HFFc6 (cell line): ENCODE measurements at regions not wholly inside any gene's neighbourhood (a gene's known extent, or its start where the extent isn't known, plus 50 kb on each side); places are given as distances from the start of the nearest gene placed in this dataset.

Experiments used
- DNase-seq: peaks from one replicate; pipeline ENCODE4 v3.0.0-alpha.2; 2018
- H3K27ac Mint-ChIP-seq: 2 replicates; pipeline ENCODE4 v1.8.0; 2020; ENCODE audit warnings: mild to moderate bottlenecking, mixed read lengths
- H3K27me3 Mint-ChIP-seq: 2 replicates; pipeline ENCODE4 v1.8.0; 2021; ENCODE audit warnings: mild to moderate bottlenecking, moderate library complexity, mixed read lengths; ENCODE audit not compliant: insufficient read depth
- H3K36me3 Mint-ChIP-seq: 2 replicates; pipeline ENCODE4 v1.8.0; 2021; ENCODE audit warnings: low read depth, mixed read lengths
- H3K4me1 Mint-ChIP-seq: 2 replicates; pipeline ENCODE4 v1.8.0; 2020; ENCODE audit warnings: low read depth, mixed read lengths
- H3K4me3 Mint-ChIP-seq: 2 replicates; pipeline ENCODE4 v1.8.0; 2020; ENCODE audit warnings: mild to moderate bottlenecking, moderate library complexity, mixed read lengths
- H3K9me3 Mint-ChIP-seq: 2 replicates; pipeline ENCODE4 v1.8.0; 2020; ENCODE audit warnings: mild to moderate bottlenecking, mixed read lengths
- CTCF ChIP-seq: fragments of 200-600 bp; sonication (generic); IDR thresholded peaks from 2 replicates; pipeline ENCODE4 v1.5.0; 2021; ENCODE audit warnings: antibody characterized with exemption, mild to moderate bottlenecking

GRCh38 chr3:3552761-3553160 is 246.5 kb upstream of the LRRN1 start:
- no peak for DNase-seq
- no peak overlapping the region for H3K27ac Mint-ChIP-seq
- peaks cover 22% of the 10 kb centered on the region for H3K9me3 Mint-ChIP-seq
- H3K4me3 Mint-ChIP-seq = no peak overlapping the region
- no peak for TF ChIP-seq CTCF
- peaks cover 5% of the 10 kb centered on the region; the same call in 1 of the 2 replicates for H3K4me1 Mint-ChIP-seq
- H3K27me3 Mint-ChIP-seq = no peaks in the 10 kb centered on the region
- no peaks in the 10 kb centered on the region for H3K36me3 Mint-ChIP-seq

DNA sequence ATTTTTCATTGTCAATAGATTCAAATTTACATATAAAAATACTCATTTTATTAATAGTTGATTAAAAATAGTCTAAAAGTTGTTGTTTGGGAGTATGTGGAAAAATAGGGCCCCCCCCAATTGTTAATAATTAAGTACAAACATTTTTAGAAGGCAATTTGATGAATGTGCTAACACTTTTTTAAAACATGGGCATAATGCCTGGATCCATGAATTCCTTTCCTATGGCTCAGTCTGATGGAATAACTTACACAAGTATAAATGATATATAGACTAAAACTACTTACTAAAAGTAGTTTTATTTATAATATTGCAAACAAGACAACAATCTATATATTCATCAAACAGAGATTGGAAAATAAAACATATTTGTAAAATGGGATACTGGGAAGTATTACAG is 247.2 kb upstream of the LRRN1 start:
- no peaks in the 10 kb centered on the region for H3K27me3 Mint-ChIP-seq
- no peak overlapping the region for H3K27ac Mint-ChIP-seq
- no peak overlapping the region for H3K4me3 Mint-ChIP-seq
- no peak for TF ChIP-seq CTCF
- H3K9me3 Mint-ChIP-seq = peaks cover 21% of the 10 kb centered on the region
- peaks cover 5% of the 10 kb centered on the region; the same call in 1 of the 2 replicates for H3K4me1 Mint-ChIP-seq
- DNase-seq = no peak
- no peaks in the 10 kb centered on the region for H3K36me3 Mint-ChIP-seq

- DNase-seq = no peak
- H3K9me3 Mint-ChIP-seq = peaks cover 28% of the 10 kb centered on the region
- TF ChIP-seq CTCF = no peak
- H3K27me3 Mint-ChIP-seq = no peaks in the 10 kb centered on the region
- H3K27ac Mint-ChIP-seq = no peak overlapping the region
- no peaks in the 10 kb centered on the region for H3K4me1 Mint-ChIP-seq
- H3K36me3 Mint-ChIP-seq = no peaks in the 10 kb centered on the region
- H3K4me3 Mint-ChIP-seq = no peak overlapping the region
Observed at GRCh38 chr3:3545360-3545759, 253.9 kb upstream of the LRRN1 start.

DNA sequence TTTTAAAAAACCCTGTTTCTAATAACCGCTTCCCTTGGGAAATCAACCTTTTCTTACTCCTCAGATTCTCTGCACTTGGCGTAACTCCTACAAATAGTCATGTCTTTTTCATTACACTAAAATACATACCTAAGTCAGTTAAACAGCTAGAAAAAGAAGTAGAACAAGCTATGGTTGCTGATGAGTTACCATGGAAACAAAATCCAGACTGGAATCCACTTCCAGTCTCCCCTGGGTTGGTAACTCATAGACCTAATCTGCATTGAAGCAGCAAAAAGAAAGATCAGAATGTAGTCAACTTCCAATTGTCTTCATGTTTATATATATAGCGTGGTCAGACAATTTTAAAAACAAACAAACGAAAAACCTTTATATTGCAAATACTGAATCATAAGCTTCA is 260.8 kb upstream of the LRRN1 start:
- no peaks in the 10 kb centered on the region for H3K36me3 Mint-ChIP-seq
- no peak for TF ChIP-seq CTCF
- no peak for DNase-seq
- H3K9me3 Mint-ChIP-seq = peaks cover 40% of the 10 kb centered on the region
- H3K4me1 Mint-ChIP-seq = no peaks in the 10 kb centered on the region
- no peaks in the 10 kb centered on the region; the same call in 1 of the 2 replicates for H3K27me3 Mint-ChIP-seq
- H3K27ac Mint-ChIP-seq = no peak overlapping the region
- H3K4me3 Mint-ChIP-seq = no peak overlapping the region

DNA sequence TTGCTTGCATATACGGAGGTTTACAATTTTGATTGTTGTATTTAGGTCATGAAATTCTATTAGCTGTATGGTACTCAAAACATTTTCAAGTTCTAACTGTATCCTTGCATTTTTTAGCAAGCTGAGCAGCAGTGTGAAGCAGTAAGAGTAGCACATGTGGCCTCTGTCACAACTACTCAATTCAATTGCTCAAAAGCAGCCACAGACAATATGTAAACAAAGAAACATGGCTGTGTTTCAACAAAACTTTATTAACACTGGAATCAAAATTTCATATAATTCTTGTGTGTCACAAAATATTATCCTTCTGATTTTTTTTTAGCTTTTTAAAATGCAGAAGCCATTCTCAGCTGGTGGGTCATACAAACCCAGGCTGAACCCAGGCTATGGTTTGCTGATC is 266.7 kb upstream of the LRRN1 start:
- Mint-ChIP-seq H3K9me3 (peaks cover 27% of the 10 kb centered on the region), H3K4me1 (no peaks in the 10 kb centered on the region), H3K36me3 (no peaks in the 10 kb centered on the region), H3K27me3 (no peaks in the 10 kb centered on the region; the same call in 1 of the 2 replicates), H3K4me3 (no peak overlapping the region), H3K27ac (no peak overlapping the region)
- TF ChIP-seq CTCF = no peak
- no peak for DNase-seq

GRCh38 chr3:3531476-3531875 is 267.8 kb upstream of the LRRN1 start:
- no peak overlapping the region for H3K4me3 Mint-ChIP-seq
- H3K9me3 Mint-ChIP-seq = peaks cover 21% of the 10 kb centered on the region
- no peak for DNase-seq
- no peaks in the 10 kb centered on the region for H3K4me1 Mint-ChIP-seq
- no peaks in the 10 kb centered on the region for H3K36me3 Mint-ChIP-seq
- no peak for TF ChIP-seq CTCF
- H3K27ac Mint-ChIP-seq = no peak overlapping the region
- H3K27me3 Mint-ChIP-seq = no peaks in the 10 kb centered on the region; the same call in 1 of the 2 replicates
